ENCODE measurements at regions not wholly inside any gene's neighbourhood (a gene's known extent, or its start where the extent isn't known, plus 50 kb on each side); places are given as distances from the start of the nearest gene placed in this dataset.

DNA sequence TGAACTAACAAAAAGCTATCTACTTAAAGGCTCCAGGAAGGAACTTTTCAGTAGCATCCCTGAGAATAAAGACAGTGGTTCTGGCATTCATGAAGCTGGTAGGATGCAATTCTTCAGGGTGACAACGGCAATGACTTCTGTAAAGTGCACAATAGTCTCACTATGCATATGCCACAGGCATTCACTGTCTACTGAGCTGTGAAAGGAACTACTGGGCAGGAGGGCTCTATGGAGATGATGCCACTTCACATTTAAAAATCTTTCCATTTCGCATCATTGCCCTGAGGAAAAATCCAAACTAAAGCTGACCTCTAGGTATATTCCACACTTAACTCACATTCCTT is 2020.6 kb upstream of the PCDH20 start:
- TF ChIP-seq, protein P1, sequence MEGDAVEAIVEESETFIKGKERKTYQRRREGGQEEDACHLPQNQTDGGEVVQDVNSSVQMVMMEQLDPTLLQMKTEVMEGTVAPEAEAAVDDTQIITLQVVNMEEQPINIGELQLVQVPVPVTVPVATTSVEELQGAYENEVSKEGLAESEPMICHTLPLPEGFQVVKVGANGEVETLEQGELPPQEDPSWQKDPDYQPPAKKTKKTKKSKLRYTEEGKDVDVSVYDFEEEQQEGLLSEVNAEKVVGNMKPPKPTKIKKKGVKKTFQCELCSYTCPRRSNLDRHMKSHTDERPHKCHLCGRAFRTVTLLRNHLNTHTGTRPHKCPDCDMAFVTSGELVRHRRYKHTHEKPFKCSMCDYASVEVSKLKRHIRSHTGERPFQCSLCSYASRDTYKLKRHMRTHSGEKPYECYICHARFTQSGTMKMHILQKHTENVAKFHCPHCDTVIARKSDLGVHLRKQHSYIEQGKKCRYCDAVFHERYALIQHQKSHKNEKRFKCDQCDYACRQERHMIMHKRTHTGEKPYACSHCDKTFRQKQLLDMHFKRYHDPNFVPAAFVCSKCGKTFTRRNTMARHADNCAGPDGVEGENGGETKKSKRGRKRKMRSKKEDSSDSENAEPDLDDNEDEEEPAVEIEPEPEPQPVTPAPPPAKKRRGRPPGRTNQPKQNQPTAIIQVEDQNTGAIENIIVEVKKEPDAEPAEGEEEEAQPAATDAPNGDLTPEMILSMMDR (IDR thresholded peaks at IDR 0.05), result no peak
- no peak for TF ChIP-seq ZFX (IDR thresholded peaks at IDR 0.05; ENCODE audit: borderline replicate concordance)

All from 22Rv1 (cell line).